Upper lobe of right lung (tissue), 1 donor: ENCODE measurements at regions not wholly inside any gene's neighbourhood (a gene's known extent, or its start where the extent isn't known, plus 50 kb on each side); places are given as distances from the start of the nearest gene placed in this dataset.
A peak's percentile ranks its signal among the peaks of the same experiment; 100 is the strongest.

Experiments
- ATAC-seq: fragments of 200-7000 bp; cut with Tn5 transposase; one replicate; pipeline ENCODE4 v1.9.1; 2020; ENCODE audit warnings: mild to moderate bottlenecking, moderate library complexity
- DNase-seq: peaks from one replicate; pipeline ENCODE4 v3.0.0-alpha.2; 2020
- H3K27ac ChIP-seq: fragments of 200-600 bp; one replicate; pipeline ENCODE4 v1.8.0; 2022
- H3K27me3 ChIP-seq: fragments of 200-600 bp; one replicate; pipeline ENCODE4 v1.8.0; 2022; ENCODE audit warnings: mild to moderate bottlenecking
- H3K36me3 ChIP-seq: fragments of 200-600 bp; one replicate; pipeline ENCODE4 v1.8.0; 2022
- H3K4me1 ChIP-seq: fragments of 200-600 bp; one replicate; pipeline ENCODE4 v1.8.0; 2022
- H3K4me3 ChIP-seq: fragments of 200-600 bp; one replicate; pipeline ENCODE4 v1.8.0; 2022; ENCODE audit warnings: mild to moderate bottlenecking
- H3K9me3 ChIP-seq: fragments of 200-600 bp; one replicate; pipeline ENCODE4 v1.8.0; 2022
- intact Hi-C: fragments of 100-400 bp; cut with DNase I; formaldehyde crosslinking; loops from one replicate; pipeline ENCODE4 v1.11.0; 2022
- TF ChIP-seq, protein P1 (sequence below): fragments of 200-600 bp; IDR thresholded peaks from one replicate; pipeline ENCODE4 v1.8.0; 2022; ENCODE audit warnings: antibody characterized with exemption
- donor health status: DM: no; HTN: yes; CAD: no; lungs with severe emphysema.

GRCh38 chr3:182241766-182242488, 530.2 kb downstream of the SOX2 start:
- TF ChIP-seq, protein P1, sequence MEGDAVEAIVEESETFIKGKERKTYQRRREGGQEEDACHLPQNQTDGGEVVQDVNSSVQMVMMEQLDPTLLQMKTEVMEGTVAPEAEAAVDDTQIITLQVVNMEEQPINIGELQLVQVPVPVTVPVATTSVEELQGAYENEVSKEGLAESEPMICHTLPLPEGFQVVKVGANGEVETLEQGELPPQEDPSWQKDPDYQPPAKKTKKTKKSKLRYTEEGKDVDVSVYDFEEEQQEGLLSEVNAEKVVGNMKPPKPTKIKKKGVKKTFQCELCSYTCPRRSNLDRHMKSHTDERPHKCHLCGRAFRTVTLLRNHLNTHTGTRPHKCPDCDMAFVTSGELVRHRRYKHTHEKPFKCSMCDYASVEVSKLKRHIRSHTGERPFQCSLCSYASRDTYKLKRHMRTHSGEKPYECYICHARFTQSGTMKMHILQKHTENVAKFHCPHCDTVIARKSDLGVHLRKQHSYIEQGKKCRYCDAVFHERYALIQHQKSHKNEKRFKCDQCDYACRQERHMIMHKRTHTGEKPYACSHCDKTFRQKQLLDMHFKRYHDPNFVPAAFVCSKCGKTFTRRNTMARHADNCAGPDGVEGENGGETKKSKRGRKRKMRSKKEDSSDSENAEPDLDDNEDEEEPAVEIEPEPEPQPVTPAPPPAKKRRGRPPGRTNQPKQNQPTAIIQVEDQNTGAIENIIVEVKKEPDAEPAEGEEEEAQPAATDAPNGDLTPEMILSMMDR = no peak
- Histone ChIP-seq H3K4me3 (no peak overlapping the region), H3K27me3 (no peaks in the 10 kb centered on the region), H3K9me3 (no peaks in the 10 kb centered on the region), H3K36me3 (no peaks in the 10 kb centered on the region), H3K27ac (no peak overlapping the region), H3K4me1 (no peaks in the 10 kb centered on the region)
- ATAC-seq (peak; percentile 39), DNase-seq (no peak)
- intact Hi-C loops = no loop called here

- H3K27me3 ChIP-seq = no peaks in the 10 kb centered on the region
- ATAC-seq (no peak), DNase-seq (no peak)
- no peaks in the 10 kb centered on the region for H3K36me3 ChIP-seq
- H3K27ac ChIP-seq = no peak overlapping the region
- no peak overlapping the region for H3K4me3 ChIP-seq
- H3K9me3 ChIP-seq = no peaks in the 10 kb centered on the region
- no peaks in the 10 kb centered on the region for H3K4me1 ChIP-seq
- intact Hi-C loops = no loop called here
- TF ChIP-seq, protein P1 = no peak
Measured at GRCh38 chr3:182242489-182242942, 530.8 kb downstream of the SOX2 start.

- no peak overlapping the region for H3K27ac ChIP-seq
- no peak for DNase-seq
- TF ChIP-seq, protein P1 = no peak
- H3K4me3 ChIP-seq = no peak overlapping the region
- H3K27me3 ChIP-seq = no peaks in the 10 kb centered on the region
- H3K36me3 ChIP-seq = no peaks in the 10 kb centered on the region
- no peaks in the 10 kb centered on the region for H3K4me1 ChIP-seq
- no peak for ATAC-seq
- intact Hi-C loops = no loop called here
- H3K9me3 ChIP-seq = no peaks in the 10 kb centered on the region
Measured at GRCh38 chr3:182243625-182244024, 531.9 kb downstream of the SOX2 start.

DNA sequence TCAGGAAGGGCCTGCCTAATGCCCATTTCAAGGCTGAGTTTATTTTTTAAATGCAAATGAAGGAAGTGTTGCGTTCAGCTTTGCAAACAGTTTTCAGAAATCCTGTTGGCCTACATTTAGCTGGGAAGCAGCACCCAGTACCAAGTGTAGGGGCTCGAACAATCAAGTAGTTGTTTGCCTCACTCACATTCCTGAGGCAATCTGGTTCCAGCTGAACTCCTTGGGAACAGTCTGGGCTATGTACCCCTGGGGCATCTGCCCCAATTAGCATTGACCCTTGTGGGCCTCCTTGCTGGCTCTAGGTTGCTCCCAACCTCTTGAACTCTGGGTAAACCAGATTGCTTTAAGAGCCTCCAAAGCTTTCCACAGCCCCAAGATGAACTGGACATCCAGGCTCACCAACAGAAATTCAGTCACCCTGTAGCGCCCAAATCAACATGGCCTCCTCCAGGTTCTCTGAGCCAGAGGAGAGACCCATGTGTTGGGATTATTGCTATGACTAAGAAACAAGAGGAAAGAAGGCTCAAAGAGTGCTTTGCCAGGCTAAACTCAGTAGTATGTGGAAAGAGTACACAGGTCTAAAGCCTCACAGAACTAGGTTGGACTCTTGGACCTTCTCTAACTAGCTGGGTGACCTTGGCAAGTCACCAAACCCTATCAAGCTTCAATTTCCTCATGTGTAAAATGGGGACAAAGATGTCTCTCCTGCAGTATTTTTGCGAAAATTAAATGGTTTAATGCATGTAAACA, 532.7 kb downstream of the SOX2 start:
- no peak for ATAC-seq
- Histone ChIP-seq H3K36me3 (no peaks in the 10 kb centered on the region), H3K27ac (no peak overlapping the region), H3K9me3 (no peaks in the 10 kb centered on the region), H3K27me3 (no peaks in the 10 kb centered on the region), H3K4me3 (no peak overlapping the region), H3K4me1 (no peaks in the 10 kb centered on the region)
- intact Hi-C loops = no loop called here
- DNase-seq = no peak
- TF ChIP-seq, protein P1 = no peak

DNA sequence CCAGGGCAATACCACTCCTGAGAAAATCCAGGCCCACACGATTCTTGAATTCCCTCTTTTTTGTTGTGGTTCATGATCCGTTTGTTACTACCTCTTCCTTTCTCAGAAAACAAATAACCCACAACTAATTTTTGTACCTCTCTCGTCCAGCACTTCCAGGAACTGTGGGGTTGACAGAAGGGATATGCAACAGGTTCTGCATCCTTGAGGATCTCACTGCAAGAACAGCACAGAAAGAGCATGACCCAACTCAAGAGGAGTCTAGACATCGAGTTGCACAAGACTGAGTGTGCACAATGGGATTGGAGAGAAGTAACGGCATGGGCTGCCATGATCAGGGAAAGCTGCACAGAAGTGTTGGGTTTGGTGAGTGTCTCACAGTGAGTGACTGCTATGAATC, 533.3 kb downstream of the SOX2 start:
- H3K4me1 ChIP-seq = no peaks in the 10 kb centered on the region
- no peak for DNase-seq
- no peak for ATAC-seq
- no peaks in the 10 kb centered on the region for H3K9me3 ChIP-seq
- no peaks in the 10 kb centered on the region for H3K36me3 ChIP-seq
- intact Hi-C loops = no loop called here
- H3K4me3 ChIP-seq = no peak overlapping the region
- H3K27me3 ChIP-seq = no peaks in the 10 kb centered on the region
- no peak overlapping the region for H3K27ac ChIP-seq
- TF ChIP-seq, protein P1 = no peak
